ENCODE measurements at regions not wholly inside any gene's neighbourhood (a gene's known extent, or its start where the extent isn't known, plus 50 kb on each side); places are given as distances from the start of the nearest gene placed in this dataset.

DNA sequence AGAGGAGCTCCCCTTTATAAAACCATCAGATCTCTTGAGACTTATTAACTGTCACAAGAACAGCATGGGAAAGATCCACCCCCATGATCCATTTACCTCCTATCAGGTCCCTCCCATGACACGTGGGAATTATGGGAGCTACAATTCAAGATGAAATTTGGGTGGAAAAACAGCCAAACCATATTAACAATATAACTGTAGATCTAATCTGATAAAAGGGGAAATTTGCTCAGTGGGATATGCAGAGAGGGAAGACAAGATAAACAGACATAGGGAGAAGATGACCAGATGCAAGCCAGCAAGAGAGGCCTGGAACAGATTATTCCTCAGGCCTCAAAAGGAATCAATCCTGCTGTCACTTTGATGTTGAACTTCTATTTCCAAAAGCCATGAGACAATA, 841.5 kb downstream of the LRRIQ3 start:
- no peak overlapping the region for H3K9ac ChIP-seq (ENCODE audit: control insufficient read depth, insufficient read depth, low read length)
- in situ Hi-C loops (cut with MboI) = no loop called here
- ChIA-PET RAD21 (ENCODE audit: unreplicated experiment) (no interaction called here), CTCF (no interaction called here), SMC1A (ENCODE audit: uncharacterized antibody, unreplicated experiment) (interaction anchor here (0.7 kb wide), 1 partner anchor 9 kb away, joined by 3 read pairs; no protein-coding TSS in a partner anchor), POLR2A (no interaction called here)
- intact Hi-C loops (cut with micrococcal nuclease; ENCODE audit: unreplicated experiment) = no loop called here
- no peaks in the 10 kb centered on the region for H3K9me3 ChIP-seq (replicated peaks; ENCODE audit: control insufficient read depth, insufficient read depth, low read length)
- H3K4me2 ChIP-seq (ENCODE audit: control insufficient read depth, insufficient read depth) = no peak overlapping the region
- no peaks in the 10 kb centered on the region for H4K20me1 ChIP-seq (ENCODE audit: control insufficient read depth, insufficient read depth)
- H3K79me2 ChIP-seq (ENCODE audit: control insufficient read depth, insufficient read depth, low read length) = no peaks in the 10 kb centered on the region
- H3K36me3 ChIP-seq (ENCODE audit: control insufficient read depth in 2 of 2, insufficient read depth in 2 of 2, low read length in 1 of 2) = no peaks in the 10 kb centered on the region
- H3K4me1 ChIP-seq (ENCODE audit: control insufficient read depth, insufficient read depth, low read length) = no peaks in the 10 kb centered on the region
- no peak overlapping the region for H2AFZ ChIP-seq (ENCODE audit: control insufficient read depth, low read depth, low read length)
- no TSS peak for BruUV-seq (replicated peaks)
- no peak for ATAC-seq
- no peak overlapping the region for H3K4me3 ChIP-seq
- FAIRE-seq = no peak
- no peak overlapping the region for H3K27ac ChIP-seq (ENCODE audit: control insufficient read depth, insufficient read depth)
- no peaks in the 10 kb centered on the region for H3K27me3 ChIP-seq (replicated peaks in 1 of 2; ENCODE audit: control insufficient read depth in 2 of 2, insufficient read depth in 2 of 2, low read length in 1 of 2)
- 0% methylated on average over 1 of the region's 1 CpG for WGBS (ENCODE audit: insufficient coverage, insufficient replicate concordance, low lambda C conversion rate, missing lambda C conversion rate)
- no peak for DNase-seq (ENCODE audit: low read depth, low spot score)
- TF ChIP-seq, protein P1, sequence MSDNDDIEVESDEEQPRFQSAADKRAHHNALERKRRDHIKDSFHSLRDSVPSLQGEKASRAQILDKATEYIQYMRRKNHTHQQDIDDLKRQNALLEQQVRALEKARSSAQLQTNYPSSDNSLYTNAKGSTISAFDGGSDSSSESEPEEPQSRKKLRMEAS (IDR thresholded peaks at IDR 0.05; ENCODE audit: low read depth, low read length) = no peak
- TF ChIP-seq ZSCAN29 (IDR thresholded peaks at IDR 0.05) (no peak), ASH2L (IDR thresholded peaks at IDR 0.05; ENCODE audit: borderline replicate concordance, low read depth) (no peak), HDAC2 (IDR thresholded peaks at IDR 0.05) (no peak), NR2F1 (conservative IDR thresholded peaks at IDR 0.05) (no peak), RCOR1 (conservative IDR thresholded peaks at IDR 0.05; ENCODE audit: low read depth, low read length) (no peak)

DNA sequence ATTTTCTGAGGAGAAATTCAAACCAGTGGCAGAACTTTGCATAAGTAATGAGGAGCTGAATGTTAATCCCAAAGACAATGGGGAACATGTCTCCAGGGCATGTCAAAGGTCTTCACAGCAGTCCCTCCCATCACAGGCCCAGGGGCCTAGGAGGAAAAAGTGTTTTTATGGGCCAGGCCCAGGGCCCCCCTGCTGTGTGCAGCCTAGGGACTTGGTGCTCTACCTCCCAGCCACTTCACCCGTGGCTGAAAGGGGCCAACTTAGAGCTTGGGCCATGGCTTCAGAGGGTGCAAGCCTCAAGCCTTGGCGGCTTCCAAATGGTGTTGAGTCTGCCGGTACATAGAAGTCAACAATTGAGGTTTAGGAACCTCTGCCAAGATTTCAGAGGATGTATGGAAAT, 854.0 kb downstream of the LRRIQ3 start:
- DNase-seq (ENCODE audit: low read depth, low spot score) (no peak), ATAC-seq (no peak), FAIRE-seq (no peak)
- SMC1A ChIA-PET (ENCODE audit: uncharacterized antibody, unreplicated experiment) = no interaction called here
- Histone ChIP-seq H3K27me3 (replicated peaks in 1 of 2; ENCODE audit: control insufficient read depth in 2 of 2, insufficient read depth in 2 of 2, low read length in 1 of 2) (no peaks in the 10 kb centered on the region), H3K4me1 (ENCODE audit: control insufficient read depth, insufficient read depth, low read length) (no peaks in the 10 kb centered on the region), H3K36me3 (ENCODE audit: control insufficient read depth in 2 of 2, insufficient read depth in 2 of 2, low read length in 1 of 2) (no peaks in the 10 kb centered on the region), H3K9ac (ENCODE audit: control insufficient read depth, insufficient read depth, low read length) (no peak overlapping the region), H3K4me2 (ENCODE audit: control insufficient read depth, insufficient read depth) (no peak overlapping the region), H3K27ac (ENCODE audit: control insufficient read depth, insufficient read depth) (no peak overlapping the region), H3K79me2 (ENCODE audit: control insufficient read depth, insufficient read depth, low read length) (no peaks in the 10 kb centered on the region), H2AFZ (ENCODE audit: control insufficient read depth, low read depth, low read length) (no peak overlapping the region), H3K4me3 (no peak overlapping the region), H4K20me1 (ENCODE audit: control insufficient read depth, insufficient read depth) (no peaks in the 10 kb centered on the region), H3K9me3 (replicated peaks; ENCODE audit: control insufficient read depth, insufficient read depth, low read length) (no peaks in the 10 kb centered on the region)
- in situ Hi-C loops (cut with MboI) (no loop called here), intact Hi-C loops (cut with micrococcal nuclease; ENCODE audit: unreplicated experiment) (no loop called here)
- TF ChIP-seq BCL11A (IDR thresholded peaks at IDR 0.05; ENCODE audit: low read depth, low read length) = no peak
- POLR2A ChIA-PET = no interaction called here
- CTCF ChIA-PET = no interaction called here
- WGBS (ENCODE audit: insufficient coverage, insufficient replicate concordance, low lambda C conversion rate, missing lambda C conversion rate) = 31% methylated on average over 3 of the region's 3 CpGs
- no TSS peak for BruUV-seq (replicated peaks)
- RAD21 ChIA-PET (ENCODE audit: unreplicated experiment) = no interaction called here
